ENCODE measurements at regions not wholly inside any gene's neighbourhood (a gene's known extent, or its start where the extent isn't known, plus 50 kb on each side); places are given as distances from the start of the nearest gene placed in this dataset.

DNA sequence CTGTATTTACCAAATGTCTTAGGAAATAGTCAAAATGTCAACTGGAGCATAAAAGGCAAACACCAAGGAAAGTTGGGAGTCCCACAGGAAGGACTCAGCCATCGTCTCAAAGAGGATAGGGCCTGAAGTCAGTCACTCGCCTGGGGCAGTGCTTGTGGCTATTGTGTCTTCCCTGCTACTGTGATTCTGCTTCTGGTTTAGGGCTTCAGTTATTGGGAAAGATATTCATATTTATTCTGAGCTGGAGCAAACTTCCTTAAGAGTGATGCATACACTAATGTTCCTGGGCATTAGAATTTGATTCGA, 118.1 kb downstream of the EDEM1 start:
- DNase-seq, result no peak

DNA sequence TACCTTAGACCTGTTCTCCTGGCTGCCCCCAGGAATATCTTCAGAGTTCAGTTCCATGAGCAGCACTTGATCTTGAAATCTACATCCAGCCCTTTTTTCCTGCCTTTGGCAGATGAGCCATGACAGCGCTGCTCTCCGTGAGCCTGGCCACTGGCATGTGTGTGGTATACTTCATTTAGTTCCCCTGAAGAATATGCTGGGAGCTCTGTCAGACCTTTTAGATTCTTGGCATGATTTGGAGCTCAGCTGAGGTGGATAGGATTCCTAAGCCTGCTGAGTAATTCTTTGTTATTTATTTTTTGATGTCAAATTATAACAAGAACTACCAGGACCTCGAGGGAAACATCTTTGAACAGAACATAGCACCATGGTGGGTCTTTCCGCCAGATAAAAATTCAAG, 121.7 kb downstream of the EDEM1 start:
- no peak for DNase-seq

DNA sequence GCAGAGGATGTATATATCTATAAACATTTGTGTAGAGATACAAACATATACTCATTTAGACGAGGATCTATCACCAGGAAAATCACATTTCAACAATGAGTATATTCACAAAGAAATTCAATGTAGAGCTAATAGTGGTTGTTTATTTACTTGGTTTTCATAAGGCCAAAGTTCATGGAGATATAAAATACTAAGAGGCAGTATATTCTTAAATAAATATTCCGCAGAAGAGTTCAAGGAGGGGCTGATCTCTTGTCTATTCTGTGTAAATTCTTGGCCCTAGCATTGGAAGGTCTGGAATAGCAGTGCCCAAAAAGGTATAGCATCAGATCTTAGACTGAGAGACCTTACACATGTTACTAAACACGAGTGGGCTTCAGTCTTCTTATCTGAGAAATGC, 122.1 kb downstream of the EDEM1 start:
- DNase-seq, result no peak

GRCh38 chr3:5310509-5310908, 123.0 kb downstream of the EDEM1 start:
- no peak for DNase-seq

DNA sequence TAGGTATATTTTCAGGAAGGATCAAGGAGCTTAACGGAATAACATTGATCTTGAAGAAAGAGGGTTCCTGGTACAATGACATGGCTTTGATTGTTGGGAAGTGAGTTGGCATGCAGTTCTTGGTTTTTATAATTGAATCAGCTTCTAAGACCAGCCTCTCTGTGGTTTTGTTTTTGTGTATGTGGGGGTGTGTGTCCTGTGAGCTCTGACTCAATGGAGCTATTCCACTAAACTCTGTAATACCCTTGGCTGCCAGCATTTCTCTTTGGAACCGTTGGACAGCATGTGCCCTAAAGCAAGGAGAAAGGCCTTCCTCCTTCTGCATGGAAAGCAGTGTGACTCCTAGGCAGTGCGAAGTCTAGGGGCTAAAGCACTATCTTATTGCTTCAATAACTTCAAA, 124.8 kb downstream of the EDEM1 start:
- no peak for DNase-seq

DNA sequence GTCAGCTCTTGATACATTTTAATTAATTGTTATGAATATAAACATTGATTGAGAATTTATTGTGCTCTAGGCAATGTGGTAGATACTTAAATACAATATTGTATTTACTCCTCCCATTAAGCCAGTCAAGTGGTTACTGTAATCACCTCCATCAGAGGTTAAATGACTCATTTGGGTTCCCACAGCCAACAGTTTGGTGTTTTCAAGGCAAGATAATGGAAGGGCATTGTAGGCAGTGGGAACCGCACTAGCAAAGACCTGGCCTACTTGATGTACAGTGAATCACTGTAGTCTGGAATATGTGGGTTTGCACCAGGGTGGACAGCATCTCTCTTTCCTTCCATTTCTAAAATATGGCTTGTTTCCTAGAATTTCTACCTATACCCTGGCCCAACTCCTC, 127.4 kb downstream of the EDEM1 start:
- DNase-seq, result no peak

DNA sequence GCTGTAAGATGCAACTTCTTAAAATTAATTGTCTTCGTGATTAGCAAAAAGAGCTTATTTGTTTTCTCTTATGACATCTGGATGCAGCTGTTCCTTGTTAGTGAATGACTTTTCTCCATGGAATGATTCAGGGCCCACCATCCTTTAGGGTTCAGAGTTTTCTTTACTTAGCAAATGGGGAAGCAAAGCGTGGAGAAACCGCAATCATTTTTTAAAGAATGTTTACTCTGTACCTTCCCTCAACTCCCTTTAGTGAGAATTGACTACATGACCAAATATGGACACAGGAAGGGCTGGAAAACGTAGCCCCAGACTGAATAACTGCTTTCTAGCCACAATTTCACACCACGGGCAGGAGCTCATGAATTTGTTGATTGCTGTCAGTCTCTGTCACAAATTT, 130.1 kb downstream of the EDEM1 start:
- no peak for DNase-seq

GRCh38 chr3:5319454-5319853, 131.9 kb downstream of the EDEM1 start:
- no peak for DNase-seq

GRCh38 chr3:5321666-5322340, 134.3 kb downstream of the EDEM1 start:
- no peak for DNase-seq

DNA sequence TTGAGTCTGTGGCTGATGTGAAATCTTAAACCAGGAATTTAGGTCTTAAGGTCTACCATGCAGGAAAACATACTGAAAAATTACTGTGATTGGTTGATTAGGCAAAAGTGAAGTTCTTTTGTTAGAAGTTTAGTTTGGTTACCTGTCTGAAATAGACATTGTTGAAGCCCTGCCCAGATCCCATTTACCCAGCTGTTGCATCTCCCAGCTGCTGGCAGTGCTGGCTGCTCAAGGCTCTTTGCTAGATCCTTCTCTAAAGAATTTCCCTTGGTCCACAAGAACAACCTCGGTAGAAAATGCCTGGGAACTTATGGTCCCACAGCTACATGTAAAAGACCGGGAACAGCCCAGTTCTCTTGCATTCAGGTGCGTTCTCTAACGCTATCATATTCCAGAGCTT, 137.3 kb downstream of the EDEM1 start:
- no peak for DNase-seq

- no peak for DNase-seq
Measured at GRCh38 chr3:5330152-5330810, 142.8 kb downstream of the EDEM1 start.

DNA sequence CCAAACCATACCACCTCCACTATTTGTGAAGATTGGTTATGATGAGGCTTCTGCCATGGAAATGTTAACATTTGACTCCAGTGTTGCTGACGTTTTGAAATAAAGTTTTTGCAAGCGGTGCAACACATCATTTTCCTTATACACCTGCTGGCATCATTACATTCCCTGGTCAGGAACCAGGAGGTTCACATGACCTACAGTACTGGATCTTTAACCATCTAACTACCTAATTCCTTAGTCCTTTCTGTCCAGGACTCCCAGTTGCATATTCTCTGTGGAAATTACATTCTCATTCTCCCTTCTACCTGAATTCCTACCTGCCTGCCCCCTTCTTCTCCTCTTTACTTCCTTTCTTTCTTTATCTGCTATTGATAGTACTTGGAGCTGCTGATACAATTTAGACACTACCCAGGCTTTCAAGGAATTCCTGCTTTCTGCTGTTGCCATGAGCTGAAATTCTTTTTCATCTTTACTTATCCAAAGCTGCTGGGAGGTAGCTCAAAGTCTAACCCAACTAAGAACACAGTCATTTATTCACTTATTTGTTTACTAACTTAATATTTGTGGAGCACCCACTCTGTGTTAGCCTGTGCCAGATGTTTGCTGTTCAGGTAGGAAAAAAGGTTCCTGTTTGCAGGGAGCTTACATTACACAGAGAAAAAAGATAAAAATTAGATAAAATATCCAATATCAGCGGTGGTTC, 144.2 kb downstream of the EDEM1 start:
- DNase-seq, result no peak

DNA sequence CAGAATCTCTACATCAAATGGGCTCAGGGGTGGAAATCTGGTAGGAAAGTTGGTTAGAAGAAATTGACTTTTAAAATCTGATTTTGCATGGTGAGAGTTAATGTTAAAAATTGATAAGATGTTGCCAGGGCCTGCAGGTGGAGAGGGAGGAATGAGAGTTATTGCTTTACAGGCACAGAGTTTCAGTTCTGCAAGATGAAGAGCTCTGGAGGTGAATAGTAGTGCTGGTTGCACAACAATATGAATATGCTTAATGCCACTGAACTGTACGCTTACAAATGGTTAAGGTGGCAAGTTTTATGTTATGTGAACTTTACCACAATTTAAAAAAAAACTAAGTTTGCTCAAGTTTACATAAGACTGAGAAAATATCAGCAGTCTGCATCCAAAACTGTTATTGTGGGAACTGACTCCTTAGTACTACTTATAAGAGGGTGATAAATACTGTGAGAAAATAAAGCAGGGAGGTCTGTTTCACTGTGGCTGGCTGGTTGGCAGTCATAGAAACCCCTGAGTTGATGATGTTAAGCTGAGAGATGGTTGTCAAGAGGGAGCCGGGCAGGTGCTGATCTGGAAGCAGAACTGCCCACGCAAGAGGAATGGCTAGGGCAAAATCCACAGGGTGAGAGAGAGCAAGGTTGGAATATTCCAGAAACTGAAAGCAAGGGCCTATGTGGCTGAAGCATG, 144.9 kb downstream of the EDEM1 start:
- DNase-seq, result no peak

GRCh38 chr3:5339967-5340535, 152.5 kb downstream of the EDEM1 start:
- DNase-seq, result no peak

DNA sequence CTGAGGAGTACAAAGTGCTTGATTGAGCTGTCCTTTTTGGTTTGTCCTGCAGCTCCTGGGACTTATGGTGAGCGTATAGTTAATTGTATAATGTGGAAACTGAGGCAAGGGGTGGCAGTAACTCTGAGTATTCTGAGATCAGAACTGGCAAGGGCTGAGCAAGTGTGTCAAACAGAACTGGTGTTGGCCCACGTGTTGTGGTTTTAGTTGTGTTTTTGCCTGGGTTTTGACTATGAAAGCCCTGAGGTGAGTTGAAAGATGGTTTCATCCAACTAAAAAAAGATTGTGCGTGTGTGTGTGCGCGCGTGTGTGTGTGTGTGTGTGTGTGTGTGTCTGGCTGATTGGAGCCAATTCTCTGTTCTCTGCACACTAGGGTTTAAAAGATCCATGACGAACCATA, 154.1 kb downstream of the EDEM1 start:
- no peak for DNase-seq

DNA sequence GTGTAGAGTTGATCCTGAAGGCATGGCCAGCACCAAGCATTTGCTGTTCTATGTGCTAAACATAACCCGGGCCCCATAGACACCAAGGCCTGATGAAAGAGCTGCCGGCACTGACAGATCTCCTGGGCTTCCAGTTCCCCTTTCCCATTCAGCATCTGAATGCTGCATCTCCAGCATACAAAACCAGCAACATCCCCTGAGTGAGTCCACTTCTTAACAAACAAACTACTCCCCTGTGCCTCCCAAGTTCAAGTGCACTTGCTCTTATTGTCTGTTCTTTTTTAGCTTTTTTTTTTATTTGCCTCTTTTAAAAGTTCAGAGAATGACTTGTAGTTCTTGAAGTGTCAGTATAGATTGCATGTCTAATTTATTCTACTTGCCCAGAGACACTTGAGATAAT, 156.0 kb downstream of the EDEM1 start:
- no peak for DNase-seq

GRCh38 chr3:5344707-5345106, 157.2 kb downstream of the EDEM1 start:
- no peak for DNase-seq

GRCh38 chr3:5347486-5347885, 160.0 kb downstream of the EDEM1 start:
- DNase-seq, result no peak

- no peak for DNase-seq
Measured at GRCh38 chr3:5348229-5348902, 160.9 kb downstream of the EDEM1 start.

DNA sequence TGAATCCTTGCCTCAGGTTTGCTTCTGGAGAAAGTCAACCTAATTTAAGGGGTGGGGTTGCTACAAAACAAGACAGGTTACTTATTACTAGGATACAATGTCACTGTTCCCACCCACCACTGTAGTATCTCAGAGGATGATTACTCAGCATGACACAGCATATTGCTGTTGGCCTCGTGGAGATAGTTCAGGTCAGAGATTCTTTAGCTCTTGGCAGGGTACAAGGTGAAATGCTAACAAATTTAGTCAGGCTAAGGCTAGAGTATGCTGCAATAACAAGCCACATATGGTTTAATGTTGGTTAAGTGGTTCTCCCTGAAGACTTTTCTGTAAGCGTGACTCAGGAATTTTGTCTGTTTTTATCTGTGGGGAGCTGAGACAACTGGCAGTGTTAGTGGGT, 161.8 kb downstream of the EDEM1 start:
- no peak for DNase-seq

DNA sequence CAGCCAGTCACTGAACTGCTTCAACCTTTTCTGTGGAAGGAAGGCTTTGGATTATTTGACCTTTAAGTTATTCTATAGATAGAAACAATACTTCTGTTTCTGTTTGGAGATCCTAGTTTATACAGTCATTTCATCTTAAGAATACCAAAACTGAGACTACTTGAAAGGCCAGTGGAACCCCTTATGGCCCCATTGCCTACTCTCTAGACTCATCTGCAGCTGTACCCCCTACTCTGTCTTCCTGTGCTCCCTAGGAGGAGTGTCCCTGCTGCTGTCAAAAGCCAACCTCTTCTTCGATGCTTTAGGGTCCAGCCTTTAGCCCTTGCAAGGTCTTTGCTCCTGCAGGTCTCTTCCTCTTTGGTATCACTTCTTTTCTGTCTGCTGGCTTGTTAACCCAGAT, 169.6 kb downstream of the EDEM1 start:
- no peak for DNase-seq

DNA sequence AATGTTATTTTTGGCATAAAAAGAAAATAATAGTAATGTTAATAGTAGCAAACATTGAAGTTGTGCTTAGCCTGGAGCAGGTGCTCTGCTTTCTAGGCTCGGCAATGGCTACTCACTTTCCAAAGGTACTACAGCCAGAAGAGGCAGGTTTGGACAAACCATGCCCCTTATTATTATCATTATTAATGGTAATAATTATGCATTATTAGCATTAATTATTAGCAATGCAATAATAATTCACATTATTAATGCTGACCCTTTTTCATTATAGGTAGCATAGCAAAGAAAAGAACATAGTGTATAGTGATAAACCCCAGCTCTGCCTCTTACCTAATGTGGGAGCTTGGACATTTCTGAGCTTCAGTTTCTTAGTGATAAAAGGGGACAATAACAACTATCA, 171.4 kb downstream of the EDEM1 start:
- DNase-seq, result no peak

GRCh38 chr3:5360453-5360852, 172.9 kb downstream of the EDEM1 start:
- DNase-seq, result no peak
